ENCODE measurements at regions not wholly inside any gene's neighbourhood (a gene's known extent, or its start where the extent isn't known, plus 50 kb on each side); places are given as distances from the start of the nearest gene placed in this dataset.

DNA sequence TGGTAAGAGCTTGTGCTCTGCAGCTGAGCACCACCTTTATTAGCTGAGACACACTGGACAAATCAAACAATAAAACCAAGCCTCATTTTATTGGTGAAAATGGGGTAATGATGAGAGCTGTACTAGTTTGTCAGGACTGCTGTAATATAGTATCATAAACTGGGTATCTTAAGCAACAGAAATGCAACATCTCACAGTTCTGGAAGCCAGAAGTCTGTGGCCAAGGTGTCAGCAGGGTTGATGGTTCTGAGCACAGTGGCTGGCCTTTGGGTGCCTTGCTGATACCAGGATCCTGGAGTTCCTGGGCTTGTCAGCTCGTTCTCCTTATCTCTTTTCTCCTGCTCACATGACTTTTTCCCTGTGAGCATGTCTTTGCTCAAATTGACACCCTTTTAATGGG is 513.1 kb downstream of the IRX1 start:
- TF ChIP-seq, protein P1, sequence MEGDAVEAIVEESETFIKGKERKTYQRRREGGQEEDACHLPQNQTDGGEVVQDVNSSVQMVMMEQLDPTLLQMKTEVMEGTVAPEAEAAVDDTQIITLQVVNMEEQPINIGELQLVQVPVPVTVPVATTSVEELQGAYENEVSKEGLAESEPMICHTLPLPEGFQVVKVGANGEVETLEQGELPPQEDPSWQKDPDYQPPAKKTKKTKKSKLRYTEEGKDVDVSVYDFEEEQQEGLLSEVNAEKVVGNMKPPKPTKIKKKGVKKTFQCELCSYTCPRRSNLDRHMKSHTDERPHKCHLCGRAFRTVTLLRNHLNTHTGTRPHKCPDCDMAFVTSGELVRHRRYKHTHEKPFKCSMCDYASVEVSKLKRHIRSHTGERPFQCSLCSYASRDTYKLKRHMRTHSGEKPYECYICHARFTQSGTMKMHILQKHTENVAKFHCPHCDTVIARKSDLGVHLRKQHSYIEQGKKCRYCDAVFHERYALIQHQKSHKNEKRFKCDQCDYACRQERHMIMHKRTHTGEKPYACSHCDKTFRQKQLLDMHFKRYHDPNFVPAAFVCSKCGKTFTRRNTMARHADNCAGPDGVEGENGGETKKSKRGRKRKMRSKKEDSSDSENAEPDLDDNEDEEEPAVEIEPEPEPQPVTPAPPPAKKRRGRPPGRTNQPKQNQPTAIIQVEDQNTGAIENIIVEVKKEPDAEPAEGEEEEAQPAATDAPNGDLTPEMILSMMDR (IDR thresholded peaks at IDR 0.05), result no peak
- Mint-ChIP-seq H3K4me3 (no peak overlapping the region), H3K27ac (no peak overlapping the region), H3K4me1 (ENCODE audit: low read depth) (no peaks in the 10 kb centered on the region), H3K9me3 (peaks cover 54% of the 10 kb centered on the region), H3K36me3 (ENCODE audit: low read depth) (peaks cover 9% of the 10 kb centered on the region; the same call in 1 of the 2 replicates), H3K27me3 (ENCODE audit: insufficient read depth) (no peaks in the 10 kb centered on the region; the same call in 1 of the 2 replicates)
- no peak for DNase-seq

DNA sequence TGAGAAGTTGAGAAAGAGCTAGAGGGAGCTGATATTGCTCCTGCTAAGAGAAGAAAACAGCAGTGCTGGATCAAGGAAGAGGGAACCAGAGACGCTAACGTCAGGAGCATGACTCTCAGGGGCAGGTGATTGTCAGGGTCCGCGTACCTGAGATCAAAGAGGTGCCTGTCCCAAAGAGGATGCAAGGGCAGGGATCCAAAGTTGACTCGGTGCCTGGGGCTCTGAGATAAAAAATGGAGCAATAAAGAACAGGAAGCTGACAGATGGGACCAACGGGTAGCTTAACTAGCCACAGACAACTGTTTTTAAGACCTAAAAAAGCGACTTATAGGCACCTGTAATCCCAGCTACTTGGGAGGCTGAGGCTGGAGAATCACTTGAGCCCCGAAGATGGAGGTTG is 517.8 kb downstream of the IRX1 start:
- Mint-ChIP-seq H3K4me1 (ENCODE audit: low read depth) (no peaks in the 10 kb centered on the region), H3K27me3 (ENCODE audit: insufficient read depth) (no peaks in the 10 kb centered on the region; the same call in 1 of the 2 replicates), H3K36me3 (ENCODE audit: low read depth) (peaks cover 4% of the 10 kb centered on the region; the same call in 1 of the 2 replicates), H3K27ac (no peak overlapping the region), H3K4me3 (no peak overlapping the region), H3K9me3 (peaks cover 60% of the 10 kb centered on the region)
- no peak for DNase-seq
- TF ChIP-seq, protein P1 (IDR thresholded peaks at IDR 0.05), result no peak

DNA sequence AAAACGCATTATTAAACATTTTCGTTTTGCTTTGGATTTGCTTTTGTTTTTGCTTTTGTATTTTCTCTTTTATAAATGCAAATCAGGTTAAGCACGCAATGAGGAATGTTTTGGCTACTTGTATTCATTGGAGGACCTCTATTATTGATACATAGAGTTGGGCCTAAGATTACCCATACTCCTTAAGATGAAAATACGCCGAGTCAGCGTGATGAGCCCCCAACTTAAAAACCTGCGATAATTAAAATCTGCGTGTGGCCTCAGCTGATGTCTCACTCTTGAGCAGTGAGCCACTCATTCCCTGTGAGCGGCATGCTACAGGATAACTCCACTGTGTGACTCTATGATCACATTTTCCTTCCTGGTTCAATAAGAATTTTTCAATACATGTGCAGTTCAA is 518.3 kb downstream of the IRX1 start:
- TF ChIP-seq, protein P1 (IDR thresholded peaks at IDR 0.05), result no peak
- Mint-ChIP-seq H3K4me1 (ENCODE audit: low read depth) (no peaks in the 10 kb centered on the region), H3K4me3 (no peak overlapping the region), H3K27ac (no peak overlapping the region), H3K9me3 (peaks cover 59% of the 10 kb centered on the region), H3K36me3 (ENCODE audit: low read depth) (peaks cover 4% of the 10 kb centered on the region; the same call in 1 of the 2 replicates), H3K27me3 (ENCODE audit: insufficient read depth) (no peaks in the 10 kb centered on the region; the same call in 1 of the 2 replicates)
- DNase-seq, result no peak

DNA sequence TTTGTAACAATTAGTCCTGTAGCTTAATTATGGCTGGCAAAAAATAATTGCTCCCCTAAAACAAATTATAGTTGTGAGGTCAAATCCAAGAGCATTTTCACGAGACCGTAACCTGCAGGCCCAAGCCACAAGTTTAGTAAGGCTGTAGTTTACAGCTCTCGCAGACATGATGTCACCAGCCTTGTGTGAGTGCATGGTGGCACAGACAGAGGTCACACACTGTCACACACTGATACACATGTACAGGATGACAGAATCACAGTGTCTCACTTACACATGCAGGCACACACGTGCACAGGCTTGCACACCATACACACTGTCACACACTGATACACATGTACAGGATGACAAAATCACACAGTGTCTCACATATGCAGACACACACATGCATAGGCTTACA is 518.8 kb downstream of the IRX1 start:
- Mint-ChIP-seq H3K36me3 (ENCODE audit: low read depth) (peaks cover 4% of the 10 kb centered on the region; the same call in 1 of the 2 replicates), H3K4me3 (no peak overlapping the region), H3K9me3 (peaks cover 62% of the 10 kb centered on the region), H3K27me3 (ENCODE audit: insufficient read depth) (no peaks in the 10 kb centered on the region; the same call in 1 of the 2 replicates), H3K27ac (no peak overlapping the region), H3K4me1 (ENCODE audit: low read depth) (no peaks in the 10 kb centered on the region)
- DNase-seq, result no peak
- TF ChIP-seq, protein P1 (IDR thresholded peaks at IDR 0.05), result no peak

DNA sequence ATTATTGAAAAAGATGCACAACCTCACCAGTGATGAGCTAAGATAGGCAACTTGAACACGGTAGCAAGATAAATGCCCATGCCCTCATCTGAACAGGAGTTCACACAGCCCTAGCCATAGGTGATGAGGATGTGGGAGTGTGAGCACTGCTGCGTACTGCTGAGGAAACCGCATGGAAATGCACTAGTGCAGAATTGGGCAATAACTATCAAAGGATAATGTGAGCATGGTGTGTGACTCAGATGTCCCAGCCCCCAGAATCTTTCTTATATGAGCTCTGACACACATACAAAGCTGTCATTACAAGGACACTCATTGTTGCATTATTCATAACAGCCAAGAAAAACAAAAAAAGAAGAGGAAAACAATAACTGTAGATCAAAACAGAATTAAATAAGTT is 521.2 kb downstream of the IRX1 start:
- Mint-ChIP-seq H3K4me1 (ENCODE audit: low read depth) (no peaks in the 10 kb centered on the region), H3K9me3 (peaks cover 62% of the 10 kb centered on the region), H3K4me3 (no peak overlapping the region), H3K27me3 (ENCODE audit: insufficient read depth) (no peaks in the 10 kb centered on the region; the same call in 1 of the 2 replicates), H3K36me3 (ENCODE audit: low read depth) (peaks cover 4% of the 10 kb centered on the region; the same call in 1 of the 2 replicates), H3K27ac (no peak overlapping the region)
- no peak for DNase-seq
- TF ChIP-seq, protein P1 (IDR thresholded peaks at IDR 0.05), result no peak
